Loucy (cell line): ENCODE measurements at regions not wholly inside any gene's neighbourhood (a gene's known extent, or its start where the extent isn't known, plus 50 kb on each side); places are given as distances from the start of the nearest gene placed in this dataset.

Experiments used
- H2AFZ ChIP-seq: fragments of 200-600 bp; sonication (generic); 2 replicates; pipeline ENCODE4 v1.6.0; 2016; ENCODE audit warnings: antibody characterized with exemption, mild to moderate bottlenecking, low read length, moderate library complexity
- H3F3A ChIP-seq: fragments of 200-600 bp; 2 replicates; pipeline ENCODE4 v1.6.0; 2016; ENCODE audit warnings: antibody characterized with exemption, low read depth, mild to moderate bottlenecking
- H3K27me3 ChIP-seq: fragments of 200-600 bp; sonication (generic); 2 replicates; pipeline ENCODE4 v1.6.1; 2014; ENCODE audit warnings: low read length, mild to moderate bottlenecking; ENCODE audit not compliant: insufficient read depth, poor library complexity, severe bottlenecking
- H3K36me3 ChIP-seq: fragments of 200-600 bp; sonication (generic); 2 replicates; pipeline ENCODE4 v1.6.1; 2016; ENCODE audit warnings: low read length; ENCODE audit not compliant: insufficient read depth
- H3K4me1 ChIP-seq: fragments of 200-600 bp; sonication (generic); 2 replicates; pipeline ENCODE4 v1.5.1; 2014; ENCODE audit warnings: low read length, mild to moderate bottlenecking; ENCODE audit not compliant: insufficient read depth, poor library complexity, severe bottlenecking
- H3K4me2 ChIP-seq: fragments of 200-600 bp; sonication (generic); 2 replicates; pipeline ENCODE4 v1.6.0; 2014; ENCODE audit warnings: antibody characterized with exemption, low read length, low read depth, mild to moderate bottlenecking; ENCODE audit not compliant: poor library complexity, severe bottlenecking
- H3K4me3 ChIP-seq: fragments of 200-600 bp; sonication (generic); 2 replicates; pipeline ENCODE4 v1.5.1; 2014; ENCODE audit warnings: low read length, mild to moderate bottlenecking, mixed read lengths; ENCODE audit not compliant: poor library complexity, severe bottlenecking
- H3K79me2 ChIP-seq: fragments of 200-600 bp; sonication (generic); 2 replicates; pipeline ENCODE4 v1.6.1; 2014; ENCODE audit warnings: low read length; ENCODE audit not compliant: insufficient read depth
- H3K9ac ChIP-seq: fragments of 200-600 bp; sonication (generic); 2 replicates; pipeline ENCODE4 v1.6.0; 2014; ENCODE audit warnings: mild to moderate bottlenecking, low read depth, low read length, moderate library complexity; ENCODE audit not compliant: poor library complexity, severe bottlenecking
- H3K9me2 ChIP-seq: fragments of 200-600 bp; sonication (generic); replicated peaks from 2 replicates; pipeline ENCODE4 v1.6.1; 2016; ENCODE audit warnings: low read depth, low read length, mixed read lengths
- H3K9me3 ChIP-seq: fragments of 200-600 bp; sonication (generic); 2 replicates; pipeline ENCODE4 v1.6.1; 2014; ENCODE audit warnings: mild to moderate bottlenecking, antibody characterized with exemption, low read length, low read depth; ENCODE audit not compliant: insufficient read depth
- H4K20me1 ChIP-seq: fragments of 200-600 bp; sonication (generic); 2 replicates; pipeline ENCODE4 v1.6.0; 2014; ENCODE audit warnings: antibody characterized with exemption, low read length, mild to moderate bottlenecking; ENCODE audit not compliant: insufficient read depth, poor library complexity, severe bottlenecking
- EZH2phosphoT487 ChIP-seq: fragments of 200-600 bp; IDR thresholded peaks from 2 replicates; pipeline ENCODE4 v1.6.1; 2018; ENCODE audit warnings: antibody characterized with exemption, mild to moderate bottlenecking, moderate library complexity, borderline replicate concordance
- TF ChIP-seq, protein P1 (sequence below): fragments of 200-600 bp; sonication (generic); conservative IDR thresholded peaks from 2 replicates; pipeline ENCODE4 v1.5.1; 2014; ENCODE audit warnings: mild to moderate bottlenecking, antibody characterized with exemption, low read length

DNA sequence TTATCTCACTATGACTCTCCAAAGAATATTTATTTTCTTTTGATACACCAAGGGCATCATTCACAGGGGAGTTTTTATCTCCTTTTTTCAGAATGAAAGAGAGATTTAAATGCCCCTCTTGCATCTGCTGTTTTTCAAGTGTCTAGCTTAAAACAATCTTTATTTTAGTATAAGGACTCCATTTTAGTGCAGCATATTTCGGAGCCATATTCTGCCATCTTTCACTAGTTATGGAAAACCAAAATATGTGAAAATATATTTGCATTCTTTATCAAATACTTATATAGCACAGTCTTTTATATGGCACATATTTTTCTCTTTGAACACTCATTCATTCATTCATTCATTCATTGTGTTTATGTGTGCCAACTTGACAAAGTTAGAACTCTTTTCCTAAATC lies 1130.2 kb downstream of the SLITRK5 start:
- Histone ChIP-seq H3K9ac (no peak overlapping the region), H2AFZ (no peak overlapping the region), H3K79me2 (no peaks in the 10 kb centered on the region), H3K4me3 (no peak overlapping the region), H3K27me3 (no peaks in the 10 kb centered on the region), H3K4me1 (no peaks in the 10 kb centered on the region), H3K4me2 (no peak overlapping the region), H3K9me2 (no peaks in the 10 kb centered on the region), H3F3A (no peaks in the 10 kb centered on the region), H3K36me3 (no peaks in the 10 kb centered on the region), H4K20me1 (no peaks in the 10 kb centered on the region), H3K9me3 (no peaks in the 10 kb centered on the region)
- TF ChIP-seq EZH2phosphoT487, result no peak
- TF ChIP-seq, protein P1, sequence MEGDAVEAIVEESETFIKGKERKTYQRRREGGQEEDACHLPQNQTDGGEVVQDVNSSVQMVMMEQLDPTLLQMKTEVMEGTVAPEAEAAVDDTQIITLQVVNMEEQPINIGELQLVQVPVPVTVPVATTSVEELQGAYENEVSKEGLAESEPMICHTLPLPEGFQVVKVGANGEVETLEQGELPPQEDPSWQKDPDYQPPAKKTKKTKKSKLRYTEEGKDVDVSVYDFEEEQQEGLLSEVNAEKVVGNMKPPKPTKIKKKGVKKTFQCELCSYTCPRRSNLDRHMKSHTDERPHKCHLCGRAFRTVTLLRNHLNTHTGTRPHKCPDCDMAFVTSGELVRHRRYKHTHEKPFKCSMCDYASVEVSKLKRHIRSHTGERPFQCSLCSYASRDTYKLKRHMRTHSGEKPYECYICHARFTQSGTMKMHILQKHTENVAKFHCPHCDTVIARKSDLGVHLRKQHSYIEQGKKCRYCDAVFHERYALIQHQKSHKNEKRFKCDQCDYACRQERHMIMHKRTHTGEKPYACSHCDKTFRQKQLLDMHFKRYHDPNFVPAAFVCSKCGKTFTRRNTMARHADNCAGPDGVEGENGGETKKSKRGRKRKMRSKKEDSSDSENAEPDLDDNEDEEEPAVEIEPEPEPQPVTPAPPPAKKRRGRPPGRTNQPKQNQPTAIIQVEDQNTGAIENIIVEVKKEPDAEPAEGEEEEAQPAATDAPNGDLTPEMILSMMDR, result no peak

DNA sequence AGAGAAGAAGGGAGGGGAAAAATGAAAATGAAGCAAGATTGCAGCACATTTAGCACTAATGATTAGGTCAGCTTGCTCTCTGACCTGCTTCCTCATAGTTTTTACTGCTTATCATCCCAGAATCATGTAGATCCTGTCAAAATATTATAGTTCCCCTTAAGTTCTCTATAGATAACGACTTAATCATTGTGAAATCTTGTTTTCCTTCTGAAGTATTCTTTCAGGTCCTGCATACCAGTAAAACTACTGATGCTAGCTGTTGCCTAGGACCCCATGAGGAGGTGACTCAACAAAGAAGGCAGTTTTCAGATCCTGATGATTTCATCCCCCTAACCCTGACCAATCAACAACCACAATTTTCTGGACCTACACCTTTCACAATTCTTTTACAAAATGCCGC lies 1131.7 kb downstream of the SLITRK5 start:
- Histone ChIP-seq H3K9me2 (no peaks in the 10 kb centered on the region), H3K27me3 (no peaks in the 10 kb centered on the region), H3K4me1 (no peaks in the 10 kb centered on the region), H2AFZ (no peak overlapping the region), H4K20me1 (no peaks in the 10 kb centered on the region), H3K9me3 (no peaks in the 10 kb centered on the region), H3K9ac (no peak overlapping the region), H3K36me3 (no peaks in the 10 kb centered on the region), H3F3A (no peaks in the 10 kb centered on the region), H3K79me2 (no peaks in the 10 kb centered on the region), H3K4me2 (no peak overlapping the region), H3K4me3 (no peak overlapping the region)
- TF ChIP-seq EZH2phosphoT487, result no peak
- TF ChIP-seq, protein P1, result no peak

DNA sequence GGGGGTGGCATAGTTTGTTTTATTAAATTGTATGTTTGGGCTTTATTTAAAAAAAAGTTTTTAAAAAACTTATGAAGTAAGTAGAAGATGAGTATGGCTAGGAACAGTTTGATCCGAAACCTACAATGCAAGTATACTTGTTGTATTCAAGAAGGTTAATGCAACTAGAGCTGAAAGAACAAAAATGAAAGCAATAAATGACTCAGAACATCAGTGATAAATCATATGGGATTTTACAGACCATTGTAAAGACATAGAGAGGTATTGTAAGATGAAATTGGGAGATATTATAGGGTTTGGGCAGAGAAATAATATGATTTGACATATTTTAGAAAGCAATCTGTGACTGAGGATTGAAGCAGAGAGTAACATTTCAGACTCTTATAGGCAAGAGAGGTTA lies 1135.3 kb downstream of the SLITRK5 start:
- H3F3A ChIP-seq, result no peaks in the 10 kb centered on the region
- no peaks in the 10 kb centered on the region for H4K20me1 ChIP-seq
- H3K9me3 ChIP-seq, result no peaks in the 10 kb centered on the region
- H3K4me3 ChIP-seq, result no peak overlapping the region
- H2AFZ ChIP-seq, result no peak overlapping the region
- no peaks in the 10 kb centered on the region for H3K4me1 ChIP-seq
- no peaks in the 10 kb centered on the region for H3K36me3 ChIP-seq
- TF ChIP-seq, protein P1, result no peak
- no peak for TF ChIP-seq EZH2phosphoT487
- no peaks in the 10 kb centered on the region for H3K27me3 ChIP-seq
- no peaks in the 10 kb centered on the region for H3K79me2 ChIP-seq
- H3K9ac ChIP-seq, result no peak overlapping the region
- H3K9me2 ChIP-seq, result no peaks in the 10 kb centered on the region
- no peak overlapping the region for H3K4me2 ChIP-seq
